Activated CD8-positive, alpha-beta T cell treated with anti-CD3 and anti-CD28 coated beads for 36 hours (primary cell): ENCODE measurements at regions not wholly inside any gene's neighbourhood (a gene's known extent, or its start where the extent isn't known, plus 50 kb on each side); places are given as distances from the start of the nearest gene placed in this dataset.

Source experiments
- ATAC-seq: fragments of 200-7000 bp; cut with Tn5 transposase; one replicate; pipeline ENCODE4 v1.10.0; 2021; ENCODE audit warnings: mild to moderate bottlenecking, moderate library complexity
- CTCF ChIA-PET: fragments of 350-600 bp; sonication (Branson Sonifier 250); formaldehyde crosslinking; loops from one replicate; lab custom pipeline; 2021; ENCODE audit warnings: antibody characterized with exemption; lab: Charles Lee
- POLR2A ChIA-PET: fragments of 350-600 bp; sonication (Branson Sonifier 250); formaldehyde crosslinking; loops from one replicate; lab custom pipeline; 2021; ENCODE audit warnings: antibody characterized with exemption; lab: Charles Lee
- DNase-seq: peaks from one replicate; pipeline ENCODE4 v3.0.0-alpha.2; 2020
- H3K27ac Mint-ChIP-seq: one replicate; pipeline ENCODE4 v1.8.0; 2021; ENCODE audit warnings: mild to moderate bottlenecking, mixed read lengths
- H3K27me3 Mint-ChIP-seq: one replicate; pipeline ENCODE4 v1.8.0; 2021; ENCODE audit warnings: mixed read lengths
- H3K36me3 Mint-ChIP-seq: one replicate; pipeline ENCODE4 v1.8.0; 2021; ENCODE audit warnings: low read depth, mixed read lengths
- H3K4me1 Mint-ChIP-seq: one replicate; pipeline ENCODE4 v1.8.0; 2021; ENCODE audit warnings: low read depth, mixed read lengths
- H3K4me3 Mint-ChIP-seq: one replicate; pipeline ENCODE4 v1.8.0; 2021; ENCODE audit warnings: mild to moderate bottlenecking, moderate library complexity, mixed read lengths
- H3K9me3 Mint-ChIP-seq: one replicate; pipeline ENCODE4 v1.8.0; 2021; ENCODE audit warnings: mixed read lengths
- CTCF ChIP-seq: fragments of 200-600 bp; IDR thresholded peaks from one replicate; pipeline ENCODE4 v1.8.0; 2022; ENCODE audit warnings: antibody characterized with exemption, mild to moderate bottlenecking
- intact Hi-C: fragments of 100-400 bp; cut with micrococcal nuclease; formaldehyde crosslinking; loops from one replicate; pipeline ENCODE4 v1.10.0; 2022

- no peaks in the 10 kb centered on the region for H3K36me3 Mint-ChIP-seq
These were observed 113.1 kb upstream of the SORCS1 start for GRCh38 chr10:107277591-107277990.

GRCh38 chr10:107275806-107276205, 111.3 kb upstream of the SORCS1 start:
- Mint-ChIP-seq H3K27me3 (no peaks in the 10 kb centered on the region), H3K36me3 (no peaks in the 10 kb centered on the region), H3K27ac (no peak overlapping the region), H3K4me3 (no peak overlapping the region), H3K4me1 (no peaks in the 10 kb centered on the region), H3K9me3 (peaks cover 5% of the 10 kb centered on the region)
- intact Hi-C loops: no loop called here
- ChIA-PET POLR2A (no interaction called here), CTCF (no interaction called here)
- DNase-seq (no peak), ATAC-seq (no peak)
- no peak for TF ChIP-seq CTCF

More at GRCh38 chr10:107277591-107277990, 113.1 kb upstream of the SORCS1 start:
- ChIA-PET POLR2A (no interaction called here), CTCF (no interaction called here)
- H3K27ac Mint-ChIP-seq: no peak overlapping the region
- H3K27me3 Mint-ChIP-seq: no peaks in the 10 kb centered on the region
- intact Hi-C loops: no loop called here
- no peak for TF ChIP-seq CTCF
- no peaks in the 10 kb centered on the region for H3K4me1 Mint-ChIP-seq
- DNase-seq (no peak), ATAC-seq (no peak)
- peaks cover 6% of the 10 kb centered on the region for H3K9me3 Mint-ChIP-seq
- no peak overlapping the region for H3K4me3 Mint-ChIP-seq

- H3K27ac Mint-ChIP-seq: no peak overlapping the region
- peaks cover 12% of the 10 kb centered on the region for H3K9me3 Mint-ChIP-seq
- TF ChIP-seq CTCF: no peak
- no peak overlapping the region for H3K4me3 Mint-ChIP-seq
- ChIA-PET CTCF (no interaction called here), POLR2A (no interaction called here)
- no peaks in the 10 kb centered on the region for H3K4me1 Mint-ChIP-seq
- no peaks in the 10 kb centered on the region for H3K27me3 Mint-ChIP-seq
- intact Hi-C loops: no loop called here
- ATAC-seq (no peak), DNase-seq (no peak)
- no peaks in the 10 kb centered on the region for H3K36me3 Mint-ChIP-seq
These were observed 105.1 kb upstream of the SORCS1 start for GRCh38 chr10:107269626-107270025.

GRCh38 chr10:107264742-107265141, 100.2 kb upstream of the SORCS1 start:
- peaks cover 21% of the 10 kb centered on the region for H3K9me3 Mint-ChIP-seq
- no peak for TF ChIP-seq CTCF
- H3K27ac Mint-ChIP-seq: no peak overlapping the region
- DNase-seq: no peak
- no peaks in the 10 kb centered on the region for H3K4me1 Mint-ChIP-seq
- intact Hi-C loops: no loop called here
- ATAC-seq: no peak
- H3K27me3 Mint-ChIP-seq: no peaks in the 10 kb centered on the region
- H3K36me3 Mint-ChIP-seq: no peaks in the 10 kb centered on the region
- CTCF ChIA-PET: no interaction called here
- H3K4me3 Mint-ChIP-seq: no peak overlapping the region
- POLR2A ChIA-PET: no interaction called here

GRCh38 chr10:107244122-107244521, 79.6 kb upstream of the SORCS1 start:
- no peak for ATAC-seq

More at GRCh38 chr10:107244122-107244521, 79.6 kb upstream of the SORCS1 start:
- H3K27ac Mint-ChIP-seq: no peak overlapping the region
- H3K36me3 Mint-ChIP-seq: no peaks in the 10 kb centered on the region
- TF ChIP-seq CTCF: no peak
- H3K4me1 Mint-ChIP-seq: no peaks in the 10 kb centered on the region
- H3K9me3 Mint-ChIP-seq: no peaks in the 10 kb centered on the region
- no peaks in the 10 kb centered on the region for H3K27me3 Mint-ChIP-seq
- no peak overlapping the region for H3K4me3 Mint-ChIP-seq
- DNase-seq: no peak
- intact Hi-C loops: no loop called here
- ChIA-PET POLR2A (no interaction called here), CTCF (no interaction called here)
